ENCODE measurements at regions not wholly inside any gene's neighbourhood (a gene's known extent, or its start where the extent isn't known, plus 50 kb on each side); places are given as distances from the start of the nearest gene placed in this dataset.

DNA sequence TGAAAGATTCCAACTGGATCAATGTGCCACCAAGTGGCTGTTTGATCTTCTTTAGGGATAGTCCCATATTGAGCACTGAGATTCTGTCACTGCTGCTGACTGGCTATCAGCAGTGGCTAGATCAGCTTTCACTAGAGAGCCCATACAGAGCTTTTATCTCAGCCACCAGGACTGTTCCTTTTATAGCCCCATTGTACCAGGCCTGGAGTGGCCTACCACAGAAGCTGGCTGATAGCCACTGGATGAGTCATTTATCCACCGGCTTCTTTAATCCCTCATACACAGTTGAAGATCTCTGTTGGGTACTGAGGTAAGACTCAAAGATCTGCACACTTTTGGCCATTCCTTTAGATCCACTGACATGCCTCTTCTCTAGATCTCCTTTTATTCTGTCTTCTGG lies 1101.1 kb downstream of the SORCS3 start:
- BruUV-seq (replicated peaks), result no TSS peak
- CTCF ChIA-PET, result no interaction called here

DNA sequence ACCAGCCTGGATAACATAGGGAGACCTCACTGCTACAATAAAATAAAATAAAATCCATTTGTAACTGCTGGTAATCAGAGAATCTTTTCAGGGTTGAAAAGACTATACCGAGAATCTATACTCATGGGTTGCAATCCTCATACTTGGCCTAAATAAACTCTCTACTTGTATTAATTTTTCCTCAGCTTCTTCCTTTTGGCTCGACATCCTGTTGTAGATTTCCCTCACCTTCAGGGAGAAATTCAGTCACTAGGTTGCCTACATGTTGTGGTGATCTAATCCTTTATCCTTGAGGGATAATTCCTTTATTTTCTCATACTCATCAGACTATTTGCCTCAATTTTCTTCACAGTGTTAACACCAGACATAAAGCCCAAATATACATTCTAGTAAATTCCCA lies 1093.4 kb downstream of the SORCS3 start:
- FAIRE-seq (no peak), DNase-seq (ENCODE audit: low read depth, low spot score) (no peak)
- H3K27me3 ChIP-seq (ENCODE audit: control insufficient read depth in 2 of 2, insufficient read depth in 2 of 2, low read length in 2 of 2), result no peaks in the 10 kb centered on the region
- no peaks in the 10 kb centered on the region for H4K20me1 ChIP-seq (replicated peaks; ENCODE audit: control insufficient read depth, extremely low read depth, insufficient read depth, low read length)
- H3K9me1 ChIP-seq (replicated peaks; ENCODE audit: control insufficient read depth, extremely low read depth, insufficient read depth, low read length), result no peaks in the 10 kb centered on the region
- no peak overlapping the region for H3K4me2 ChIP-seq (ENCODE audit: insufficient read depth, low read length)
- no peak overlapping the region for H2AFZ ChIP-seq (ENCODE audit: low read depth, low read length)
- POLR2A ChIA-PET, result no interaction called here
- H3K4me3 ChIP-seq (replicated peaks in 1 of 3; ENCODE audit: insufficient read depth in 1 of 3, low read depth in 1 of 3, low read length in 3 of 3), result no peak overlapping the region
- no peak overlapping the region for H3K27ac ChIP-seq (ENCODE audit: insufficient read depth, low read depth, low read length)
- H3K9me3 ChIP-seq (replicated peaks; ENCODE audit: control insufficient read depth, insufficient read depth, low read length), result no peaks in the 10 kb centered on the region
- H3K4me1 ChIP-seq (ENCODE audit: control insufficient read depth, extremely low read depth, insufficient read depth, low read length), result no peaks in the 10 kb centered on the region
- no peak overlapping the region for H3K9ac ChIP-seq (replicated peaks; ENCODE audit: extremely low read depth, insufficient read depth, low read length)
- H3K36me3 ChIP-seq (ENCODE audit: control insufficient read depth in 2 of 2, extremely low read depth in 1 of 2, insufficient read depth in 2 of 2, low read length in 2 of 2), result no peaks in the 10 kb centered on the region
- TF ChIP-seq JUN (IDR thresholded peaks at IDR 0.05; ENCODE audit: borderline replicate concordance, insufficient read depth, insufficient read length, low read depth) (no peak), MYC (IDR thresholded peaks at IDR 0.05; ENCODE audit: low read depth, low read length) (no peak), POLR2A (IDR thresholded peaks at IDR 0.05; ENCODE audit: low read depth, low read length) (no peak), FOS (IDR thresholded peaks at IDR 0.05; ENCODE audit: borderline replicate concordance, insufficient read depth, low read length) (no peak), POLR2AphosphoS5 (IDR thresholded peaks at IDR 0.05; ENCODE audit: insufficient read depth, low read depth, low read length) (no peak), GATA2 (IDR thresholded peaks at IDR 0.05; ENCODE audit: insufficient read depth, insufficient read length, low read depth, low read length) (no peak), EZH2 (IDR thresholded peaks at IDR 0.05; ENCODE audit: borderline replicate concordance, low read depth, low read length, severe bottlenecking) (no peak)
- TF ChIP-seq, protein P1, sequence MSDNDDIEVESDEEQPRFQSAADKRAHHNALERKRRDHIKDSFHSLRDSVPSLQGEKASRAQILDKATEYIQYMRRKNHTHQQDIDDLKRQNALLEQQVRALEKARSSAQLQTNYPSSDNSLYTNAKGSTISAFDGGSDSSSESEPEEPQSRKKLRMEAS (IDR thresholded peaks at IDR 0.05; ENCODE audit: insufficient read depth, insufficient read length), result no peak
- TF ChIP-seq, protein P2, sequence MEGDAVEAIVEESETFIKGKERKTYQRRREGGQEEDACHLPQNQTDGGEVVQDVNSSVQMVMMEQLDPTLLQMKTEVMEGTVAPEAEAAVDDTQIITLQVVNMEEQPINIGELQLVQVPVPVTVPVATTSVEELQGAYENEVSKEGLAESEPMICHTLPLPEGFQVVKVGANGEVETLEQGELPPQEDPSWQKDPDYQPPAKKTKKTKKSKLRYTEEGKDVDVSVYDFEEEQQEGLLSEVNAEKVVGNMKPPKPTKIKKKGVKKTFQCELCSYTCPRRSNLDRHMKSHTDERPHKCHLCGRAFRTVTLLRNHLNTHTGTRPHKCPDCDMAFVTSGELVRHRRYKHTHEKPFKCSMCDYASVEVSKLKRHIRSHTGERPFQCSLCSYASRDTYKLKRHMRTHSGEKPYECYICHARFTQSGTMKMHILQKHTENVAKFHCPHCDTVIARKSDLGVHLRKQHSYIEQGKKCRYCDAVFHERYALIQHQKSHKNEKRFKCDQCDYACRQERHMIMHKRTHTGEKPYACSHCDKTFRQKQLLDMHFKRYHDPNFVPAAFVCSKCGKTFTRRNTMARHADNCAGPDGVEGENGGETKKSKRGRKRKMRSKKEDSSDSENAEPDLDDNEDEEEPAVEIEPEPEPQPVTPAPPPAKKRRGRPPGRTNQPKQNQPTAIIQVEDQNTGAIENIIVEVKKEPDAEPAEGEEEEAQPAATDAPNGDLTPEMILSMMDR (IDR thresholded peaks at IDR 0.05; ENCODE audit: extremely low read depth in 1 of 2, insufficient read depth in 1 of 2, low read depth in 1 of 2, low read length in 2 of 2), result no peak
- H3K79me2 ChIP-seq (ENCODE audit: control insufficient read depth, insufficient read depth, low read length), result no peaks in the 10 kb centered on the region
- CTCF ChIA-PET, result no interaction called here
- BruUV-seq (replicated peaks), result no TSS peak
- dilution Hi-C loops (cut with MboI; ENCODE audit: extremely low pct_ligation_motif_present, low sequenced_read_pairs) (no loop called here), intact Hi-C loops (cut with micrococcal nuclease) (no loop called here)

More for the DNA sequence above, 1101.1 kb downstream of the SORCS3 start:
- no peaks in the 10 kb centered on the region for H4K20me1 ChIP-seq (replicated peaks; ENCODE audit: control insufficient read depth, extremely low read depth, insufficient read depth, low read length)
- TF ChIP-seq, protein P2 (IDR thresholded peaks at IDR 0.05; ENCODE audit: extremely low read depth in 1 of 2, insufficient read depth in 1 of 2, low read depth in 1 of 2, low read length in 2 of 2), result no peak
- no peak for TF ChIP-seq POLR2AphosphoS5 (IDR thresholded peaks at IDR 0.05; ENCODE audit: insufficient read depth, low read depth, low read length)
- DNase-seq (ENCODE audit: low read depth, low spot score), result no peak
- no peaks in the 10 kb centered on the region for H3K79me2 ChIP-seq (ENCODE audit: control insufficient read depth, insufficient read depth, low read length)
- no peak for FAIRE-seq
- no peaks in the 10 kb centered on the region for H3K36me3 ChIP-seq (ENCODE audit: control insufficient read depth in 2 of 2, extremely low read depth in 1 of 2, insufficient read depth in 2 of 2, low read length in 2 of 2)
- no peak overlapping the region for H3K4me2 ChIP-seq (ENCODE audit: insufficient read depth, low read length)
- dilution Hi-C loops (cut with MboI; ENCODE audit: extremely low pct_ligation_motif_present, low sequenced_read_pairs) (no loop called here), intact Hi-C loops (cut with micrococcal nuclease) (no loop called here)
- H3K27me3 ChIP-seq (ENCODE audit: control insufficient read depth in 2 of 2, insufficient read depth in 2 of 2, low read length in 2 of 2), result no peaks in the 10 kb centered on the region
- no peak overlapping the region for H3K4me3 ChIP-seq (replicated peaks in 1 of 3; ENCODE audit: insufficient read depth in 1 of 3, low read depth in 1 of 3, low read length in 3 of 3)
- no peaks in the 10 kb centered on the region for H3K4me1 ChIP-seq (ENCODE audit: control insufficient read depth, extremely low read depth, insufficient read depth, low read length)
- H3K9me1 ChIP-seq (replicated peaks; ENCODE audit: control insufficient read depth, extremely low read depth, insufficient read depth, low read length), result no peaks in the 10 kb centered on the region
- no peak overlapping the region for H3K9ac ChIP-seq (replicated peaks; ENCODE audit: extremely low read depth, insufficient read depth, low read length)
- no peak overlapping the region for H3K27ac ChIP-seq (ENCODE audit: insufficient read depth, low read depth, low read length)
- POLR2A ChIA-PET, result no interaction called here
- no peaks in the 10 kb centered on the region for H3K9me3 ChIP-seq (replicated peaks; ENCODE audit: control insufficient read depth, insufficient read depth, low read length)
- no peak overlapping the region for H2AFZ ChIP-seq (ENCODE audit: low read depth, low read length)

Data from endothelial cell of umbilical vein (primary cell).